GM13977 (cell line): ENCODE measurements at regions not wholly inside any gene's neighbourhood (a gene's known extent, or its start where the extent isn't known, plus 50 kb on each side); places are given as distances from the start of the nearest gene placed in this dataset.

Experiments
- DNase-seq: peaks from one replicate; pipeline ENCODE4 v3.0.0; 2012; ENCODE audit warnings: low spot score
- CTCF ChIP-seq: IDR thresholded peaks from 2 replicates; pipeline ENCODE4 v1.5.1; 2012; ENCODE audit warnings: mild to moderate bottlenecking, control low read depth; ENCODE audit not compliant: insufficient read depth; ENCODE audit errors: extremely low read depth, missing control alignments
- in situ Hi-C: fragments of 300-500 bp; cut with MboI; formaldehyde crosslinking; loops from one replicate; pipeline ENCODE4 v1.12.0; 2022; ENCODE audit warnings: low sequenced_read_pairs, low pct_unique_long_range_greater_than_20kb, mixed read lengths, inconsistent platforms; ENCODE audit not compliant: unreplicated experiment

DNA sequence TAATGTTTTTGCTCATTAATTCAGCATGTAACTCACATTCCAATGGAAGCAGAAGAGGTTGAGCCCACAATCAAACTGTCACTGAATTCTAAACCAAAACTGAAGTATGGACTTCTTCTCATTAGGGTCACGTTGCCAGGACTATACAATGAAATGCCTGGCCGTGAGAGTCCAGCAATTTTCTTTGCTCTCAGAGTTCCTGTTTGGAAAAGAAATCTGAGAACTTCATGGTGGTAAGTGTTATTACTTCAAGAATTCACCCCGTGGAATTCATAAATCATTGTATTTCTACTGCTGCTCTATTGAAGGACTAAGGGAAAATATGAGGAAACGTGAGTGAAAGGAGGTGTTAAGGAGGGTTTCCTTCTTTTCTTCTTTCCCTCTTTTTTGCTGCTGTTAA, 441.8 kb upstream of the AKR1E2 start:
- in situ Hi-C loops: no loop called here
- DNase-seq: no peak
- TF ChIP-seq CTCF: no peak

DNA sequence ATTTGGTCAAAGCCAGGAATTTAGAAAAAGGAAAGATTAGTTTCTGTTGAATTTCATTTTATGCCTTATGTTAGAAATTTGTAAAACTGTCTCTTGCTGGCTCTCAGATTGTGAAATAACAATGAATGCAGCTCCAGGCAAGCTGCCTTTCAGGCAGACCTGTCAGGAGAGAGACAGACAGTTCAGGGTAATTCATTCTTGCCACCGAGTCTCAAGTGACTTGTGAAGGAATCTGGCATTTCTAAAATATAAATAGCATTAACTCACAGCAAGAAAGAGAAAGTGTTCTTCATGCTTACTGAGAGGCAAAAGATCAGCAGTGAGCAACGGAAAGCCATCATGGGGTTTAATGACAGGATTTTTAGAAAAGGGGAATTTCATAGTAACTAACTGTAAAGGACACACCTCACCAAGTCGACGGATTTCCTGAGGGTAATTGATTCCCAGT, 442.3 kb upstream of the AKR1E2 start:
- in situ Hi-C loops: no loop called here
- no peak for DNase-seq
- no peak for TF ChIP-seq CTCF

GRCh38 chr10:4382811-4383210, 443.2 kb upstream of the AKR1E2 start:
- in situ Hi-C loops: no loop called here
- no peak for TF ChIP-seq CTCF
- no peak for DNase-seq

GRCh38 chr10:4373612-4374011, 452.4 kb upstream of the AKR1E2 start:
- DNase-seq: no peak
- in situ Hi-C loops: no loop called here
- no peak for TF ChIP-seq CTCF

DNA sequence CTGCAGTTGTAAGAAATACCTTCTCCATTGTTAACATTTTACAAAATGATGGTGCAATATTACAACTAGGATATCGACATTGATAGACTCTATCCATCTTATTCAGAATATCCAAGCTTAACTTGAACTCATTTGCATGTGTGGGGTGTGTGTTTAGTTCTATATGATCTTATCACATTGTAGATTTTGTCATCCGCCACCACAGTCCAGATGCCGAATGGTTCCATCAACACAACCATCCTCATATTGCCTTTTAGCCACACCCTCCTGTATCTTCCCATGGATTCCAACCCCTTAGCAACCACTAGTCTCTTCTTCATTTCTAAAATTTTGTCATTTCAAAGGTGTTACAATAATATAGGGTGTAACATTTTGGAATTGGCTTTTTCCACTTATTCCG, 452.9 kb upstream of the AKR1E2 start:
- in situ Hi-C loops: no loop called here
- DNase-seq: no peak
- TF ChIP-seq CTCF: no peak

DNA sequence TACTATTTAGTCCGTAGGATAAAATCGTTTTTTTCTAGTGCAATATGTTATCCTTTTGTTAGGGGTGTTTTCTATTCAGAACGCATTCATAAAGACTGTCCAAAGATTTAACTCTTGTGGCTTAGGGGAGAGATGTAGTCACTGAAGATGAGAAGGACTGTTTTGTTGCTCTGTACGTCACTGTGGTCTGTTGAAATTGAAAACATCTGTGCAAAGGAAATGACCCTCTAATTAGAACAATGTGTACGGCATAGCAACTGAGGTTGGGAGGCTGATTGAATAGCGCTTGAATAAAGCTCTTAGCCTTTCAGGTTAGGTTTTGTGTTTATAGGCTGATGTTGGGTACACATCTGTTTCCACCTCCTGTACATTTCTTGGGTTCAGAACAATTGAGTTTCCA, 453.4 kb upstream of the AKR1E2 start:
- TF ChIP-seq CTCF: no peak
- in situ Hi-C loops: no loop called here
- DNase-seq: no peak
